Epidermal melanocyte (primary cell): ENCODE measurements at regions not wholly inside any gene's neighbourhood (a gene's known extent, or its start where the extent isn't known, plus 50 kb on each side); places are given as distances from the start of the nearest gene placed in this dataset.

Experiments used
- DNase-seq: peaks from one replicate; pipeline ENCODE4 v3.0.0; 2011; ENCODE audit warnings: low spot score; ENCODE audit not compliant: insufficient read length

DNA sequence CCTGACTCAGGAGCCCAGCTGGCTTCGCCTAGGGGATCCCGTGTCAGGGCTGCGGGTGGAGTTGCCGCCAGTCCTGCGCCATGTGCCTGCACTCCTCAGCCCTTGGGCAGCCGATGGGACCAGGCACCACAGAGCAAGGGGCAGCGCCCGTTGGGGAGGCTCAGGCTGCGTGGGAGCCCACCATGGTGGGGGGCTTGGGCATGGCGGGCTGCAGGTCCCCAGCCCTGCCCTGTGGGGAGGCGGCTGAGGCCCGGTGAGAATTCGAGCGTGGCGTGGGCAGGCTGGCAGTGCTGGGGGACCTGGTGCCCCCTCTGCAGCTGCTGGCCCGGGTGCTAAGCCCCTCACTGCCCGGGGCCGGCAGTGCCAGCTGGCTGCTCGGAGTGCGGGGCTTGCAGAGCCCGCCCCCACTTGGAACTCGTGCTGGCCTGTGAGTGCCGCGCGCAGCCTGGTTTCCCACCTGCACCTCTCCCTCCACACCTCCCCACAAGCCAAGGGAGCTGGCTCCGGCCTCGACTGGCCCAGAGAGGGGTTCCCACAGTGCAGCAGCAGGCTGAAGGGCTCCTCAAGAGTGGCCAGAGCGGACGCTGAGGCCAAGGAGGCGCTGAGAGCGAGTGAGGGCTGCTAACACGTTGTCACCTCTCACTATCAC lies 135.1 kb upstream of the SEL1L start:
- no peak for DNase-seq

DNA sequence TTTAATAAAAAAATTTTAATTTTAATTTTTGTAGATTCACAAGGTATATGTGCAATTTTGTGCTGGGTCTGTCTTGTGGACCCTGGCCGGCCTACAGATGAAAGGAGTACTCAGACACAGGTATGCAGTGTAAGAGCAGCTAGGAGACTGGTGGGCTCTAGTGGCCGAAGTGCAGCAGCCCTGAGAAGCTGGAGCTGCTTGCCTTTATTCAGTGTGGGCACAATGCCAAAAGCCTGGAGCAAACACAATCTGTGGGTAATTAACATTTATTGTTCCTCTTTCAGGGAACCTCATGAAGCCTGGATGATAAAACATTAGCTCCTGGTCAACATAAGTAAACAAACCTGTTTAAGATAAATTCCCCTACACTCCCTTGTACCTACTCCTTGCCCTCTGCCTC lies 135.7 kb upstream of the SEL1L start:
- no peak for DNase-seq

DNA sequence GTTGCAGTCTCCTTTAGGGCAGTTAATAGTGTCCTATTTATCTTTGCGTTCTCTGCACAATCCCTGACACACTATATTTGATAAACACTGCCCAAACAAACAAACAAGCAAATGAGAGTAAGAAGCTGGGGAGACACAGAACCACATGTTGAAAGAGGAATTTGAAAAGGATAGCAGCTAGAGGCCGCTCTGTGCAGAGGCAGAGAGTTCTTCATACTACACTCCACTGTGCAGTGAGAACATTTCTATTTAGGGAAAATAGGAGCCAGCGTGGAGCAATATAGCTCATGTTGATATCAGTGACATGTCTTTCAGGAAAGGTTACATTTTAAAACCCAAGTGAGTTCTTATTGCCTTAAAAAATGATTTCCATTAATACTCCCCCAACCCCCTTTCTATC lies 140.3 kb upstream of the SEL1L start:
- no peak for DNase-seq

DNA sequence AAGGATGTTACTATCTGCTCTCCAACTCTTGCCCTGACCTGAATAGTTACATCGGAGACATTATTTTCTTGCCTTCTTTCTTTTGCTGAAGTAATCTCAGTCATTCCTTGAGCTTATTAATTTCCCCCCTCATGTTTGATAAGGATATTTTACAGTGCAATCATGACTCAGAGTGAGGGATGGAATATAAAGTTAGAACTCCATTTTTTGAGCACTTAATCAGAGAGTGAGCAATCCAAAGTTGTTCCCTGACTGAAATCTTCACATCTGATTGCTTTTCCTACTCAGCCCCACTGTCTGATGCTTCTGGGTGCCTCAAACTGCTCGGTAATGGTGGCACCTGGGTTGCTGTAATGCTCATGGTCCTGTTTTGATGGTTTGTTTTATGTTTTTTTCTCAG lies 142.7 kb upstream of the SEL1L start:
- DNase-seq: no peak

DNA sequence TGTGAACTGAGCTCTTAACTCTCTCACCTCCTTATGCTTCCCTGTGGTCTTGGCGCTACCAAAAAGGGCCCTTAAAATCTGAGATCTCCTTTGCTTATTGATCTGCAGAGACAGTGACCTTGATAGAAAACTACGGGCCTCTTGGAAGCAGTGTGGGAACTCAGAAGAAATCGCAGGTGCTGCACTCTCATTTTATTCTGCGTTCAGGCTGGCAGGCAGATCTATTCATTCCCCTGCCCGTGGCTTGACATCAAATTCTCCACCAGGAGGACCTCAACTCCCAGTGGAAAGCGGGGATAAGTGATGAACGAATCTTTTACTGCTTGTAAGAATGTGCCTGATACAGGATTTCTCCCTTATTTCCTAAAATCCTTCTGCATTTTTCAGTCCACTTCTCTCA lies 143.2 kb upstream of the SEL1L start:
- DNase-seq: no peak

DNA sequence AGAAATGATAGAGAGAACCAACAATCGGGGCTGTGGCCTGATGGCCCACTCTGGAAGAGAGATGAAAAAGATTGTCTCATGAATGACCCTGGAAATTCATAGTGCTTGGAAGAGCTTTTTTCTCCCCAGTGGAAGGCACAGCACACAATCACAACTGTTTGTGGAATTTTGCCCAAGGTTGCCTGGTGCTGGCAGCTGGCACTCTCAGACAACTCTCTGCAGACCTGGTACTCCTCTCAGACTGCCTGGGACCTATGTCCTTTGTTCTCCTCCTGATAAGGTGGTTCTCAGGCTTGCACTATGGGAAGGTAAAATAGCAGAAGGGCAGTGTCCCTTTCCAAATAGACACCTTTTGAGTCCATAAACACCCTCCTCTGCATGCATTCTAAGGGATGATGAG lies 144.1 kb upstream of the SEL1L start:
- DNase-seq: no peak

DNA sequence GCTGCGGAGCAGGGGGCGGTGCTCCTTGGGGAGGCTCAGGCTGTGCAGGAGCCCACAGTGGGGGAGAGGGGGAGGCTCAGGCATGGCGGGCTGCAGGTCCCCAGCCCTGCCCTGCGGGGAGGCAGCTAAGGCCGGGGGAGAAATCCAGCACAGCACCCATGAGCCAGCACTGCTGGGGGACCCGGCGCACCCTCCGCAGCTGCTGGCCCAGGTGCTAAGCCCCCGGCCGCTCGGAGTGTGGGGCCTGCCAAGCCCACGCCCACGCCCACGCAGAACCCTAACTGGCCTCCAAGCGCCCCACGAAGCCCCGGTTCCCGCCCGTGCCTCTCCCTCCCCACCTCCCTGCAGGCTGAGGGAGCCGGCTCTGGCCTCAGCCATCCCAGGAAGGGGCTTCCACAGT lies 145.6 kb upstream of the SEL1L start:
- no peak for DNase-seq

DNA sequence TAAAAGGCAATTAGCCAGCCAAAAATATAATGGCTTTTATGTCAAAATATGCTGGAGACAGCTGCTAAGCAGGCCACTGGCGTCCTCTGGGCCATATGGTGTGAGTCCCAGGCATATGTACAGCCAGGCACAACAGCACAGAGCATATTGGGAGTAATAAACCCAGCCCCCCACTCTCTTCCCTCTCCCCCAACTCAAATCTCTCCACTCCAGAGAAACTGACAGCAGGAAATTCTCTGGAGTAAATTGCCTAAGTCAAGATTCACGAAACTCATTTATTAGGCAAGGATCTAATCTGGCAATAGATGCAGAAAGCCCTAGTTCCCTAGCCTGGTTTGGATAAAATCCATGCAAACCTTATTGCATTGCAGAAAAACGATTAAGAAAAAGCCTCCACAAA lies 147.9 kb upstream of the SEL1L start:
- DNase-seq: no peak

DNA sequence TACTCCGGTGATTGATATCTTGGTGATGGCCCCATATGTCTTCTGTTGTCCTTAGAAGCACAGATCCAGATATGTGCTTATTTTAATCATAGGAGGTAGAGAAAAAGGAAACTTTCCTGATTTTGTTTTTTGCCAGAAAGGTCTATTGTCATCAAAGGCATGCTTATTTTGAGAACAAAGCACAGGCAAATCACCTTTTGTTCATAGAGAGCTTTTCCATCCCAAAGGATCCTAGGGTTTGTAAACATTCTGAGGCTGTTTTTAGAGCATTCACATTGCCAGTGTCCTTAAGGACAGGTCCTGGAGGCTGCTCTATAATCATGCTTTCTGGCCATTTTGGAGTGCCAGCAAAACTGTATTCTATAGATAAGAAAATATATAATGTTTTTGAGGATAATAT lies 148.5 kb upstream of the SEL1L start:
- DNase-seq: no peak

DNA sequence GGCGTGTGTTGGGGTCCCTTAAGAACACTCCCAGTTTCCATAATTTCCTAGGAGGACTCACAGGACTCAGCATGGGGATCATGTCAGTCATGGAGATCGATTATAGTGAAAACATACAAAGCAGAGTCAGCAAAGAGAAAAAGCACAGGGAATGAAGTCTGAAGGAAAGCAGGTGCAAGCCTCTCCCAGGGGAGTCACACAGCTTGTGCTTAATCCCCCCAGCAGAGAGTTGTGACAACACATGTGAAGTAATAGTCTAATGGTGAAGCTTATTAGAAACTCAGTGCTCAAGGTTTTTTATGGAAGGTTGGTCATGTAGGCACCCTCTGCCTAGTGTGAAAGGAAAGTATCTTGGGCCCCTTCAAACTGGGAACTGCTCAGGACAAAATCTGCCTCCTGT lies 149.0 kb upstream of the SEL1L start:
- DNase-seq: no peak

DNA sequence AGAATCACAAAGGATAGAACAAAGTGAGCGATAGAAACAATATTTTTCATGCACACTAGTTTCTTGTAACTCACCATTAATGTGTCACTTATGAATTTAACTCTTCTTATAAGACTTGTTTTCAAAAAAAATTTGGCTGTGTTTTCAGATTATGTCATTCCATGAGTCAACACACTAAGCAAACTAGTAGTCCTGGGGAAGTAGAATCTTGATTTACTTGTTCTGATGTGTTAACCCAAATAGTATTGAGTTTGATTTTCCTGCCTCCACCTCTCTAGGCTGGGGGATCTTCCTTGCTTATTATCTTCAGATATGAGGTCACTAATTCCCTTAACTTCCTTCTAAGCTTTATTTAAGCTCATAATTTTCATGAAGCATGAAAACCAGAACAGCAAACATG lies 151.0 kb upstream of the SEL1L start:
- no peak for DNase-seq

DNA sequence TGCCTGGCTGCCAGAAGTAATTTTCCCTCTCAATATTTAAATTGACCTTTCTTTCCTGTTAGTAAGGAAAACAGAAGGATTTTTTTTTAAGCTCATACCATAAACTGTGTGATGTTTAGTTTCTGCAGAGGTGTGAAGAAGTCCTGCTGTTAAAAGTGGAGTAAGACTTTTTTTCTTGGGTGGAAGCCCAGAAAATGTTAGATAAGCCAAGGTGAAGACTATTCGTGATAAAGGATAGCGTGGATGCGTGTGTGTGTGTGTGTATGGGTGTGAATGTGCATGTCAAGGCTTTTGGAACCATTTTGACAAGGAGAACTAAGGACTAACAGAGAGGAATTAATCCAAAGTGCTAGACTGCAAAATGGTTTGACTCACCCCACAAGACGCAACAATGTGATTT lies 152.9 kb upstream of the SEL1L start:
- DNase-seq: no peak

DNA sequence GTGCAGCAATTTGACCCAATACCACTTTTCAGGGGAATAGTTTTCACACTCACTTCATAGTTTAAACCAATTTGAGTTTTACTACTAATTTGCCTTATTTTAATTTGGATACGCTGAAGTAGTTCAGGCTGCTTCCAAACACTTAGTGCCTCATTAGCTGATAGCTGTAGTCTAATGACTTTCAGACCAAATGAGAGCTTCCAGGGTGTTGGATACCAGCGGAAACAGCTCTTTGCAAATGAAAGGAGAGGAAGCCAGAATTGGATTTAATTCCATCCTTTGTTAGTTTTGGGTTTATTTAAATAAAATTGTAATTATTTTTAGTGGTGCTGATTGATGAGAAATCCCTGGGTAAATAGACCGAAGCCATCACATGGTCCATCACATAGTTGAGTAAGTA lies 158.3 kb upstream of the SEL1L start:
- DNase-seq: no peak

DNA sequence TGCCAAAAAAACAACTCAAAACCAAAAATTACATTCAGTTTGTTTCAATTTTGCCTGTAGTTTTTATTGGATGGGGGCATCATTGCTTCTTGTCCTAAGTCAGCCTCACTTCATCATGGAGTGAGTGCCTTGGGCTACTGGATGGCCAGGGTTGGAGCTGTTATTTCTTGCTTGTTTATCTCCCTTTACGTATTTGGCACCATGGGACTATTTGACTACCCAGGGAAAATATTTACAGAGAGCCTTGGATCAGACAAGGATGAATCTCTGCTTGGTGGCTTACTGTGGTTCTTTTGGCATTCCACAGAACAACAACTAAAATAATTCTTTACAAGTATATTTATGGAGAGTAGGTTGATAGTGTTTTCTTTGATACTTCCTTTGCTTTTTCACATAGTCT lies 160.8 kb upstream of the SEL1L start:
- no peak for DNase-seq

DNA sequence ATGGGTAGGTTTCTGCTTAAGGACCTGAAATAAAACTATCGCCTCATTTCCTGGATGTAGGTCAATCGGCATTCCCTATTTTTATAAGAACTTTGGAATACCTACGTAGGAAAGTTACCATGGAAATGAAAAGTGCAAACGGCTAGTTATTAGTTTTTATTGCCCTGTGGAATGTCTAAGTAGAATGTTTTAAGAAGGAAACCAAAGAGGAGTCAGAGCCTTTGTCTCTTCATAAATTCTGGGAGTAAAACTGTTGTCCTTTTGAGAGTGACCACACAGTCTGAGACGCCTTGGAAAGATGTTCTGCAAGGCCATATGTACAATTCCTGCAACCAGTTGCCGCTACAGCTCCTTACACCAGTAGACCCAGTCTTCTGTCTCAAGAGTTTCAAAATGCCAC lies 176.0 kb upstream of the SEL1L start:
- no peak for DNase-seq

DNA sequence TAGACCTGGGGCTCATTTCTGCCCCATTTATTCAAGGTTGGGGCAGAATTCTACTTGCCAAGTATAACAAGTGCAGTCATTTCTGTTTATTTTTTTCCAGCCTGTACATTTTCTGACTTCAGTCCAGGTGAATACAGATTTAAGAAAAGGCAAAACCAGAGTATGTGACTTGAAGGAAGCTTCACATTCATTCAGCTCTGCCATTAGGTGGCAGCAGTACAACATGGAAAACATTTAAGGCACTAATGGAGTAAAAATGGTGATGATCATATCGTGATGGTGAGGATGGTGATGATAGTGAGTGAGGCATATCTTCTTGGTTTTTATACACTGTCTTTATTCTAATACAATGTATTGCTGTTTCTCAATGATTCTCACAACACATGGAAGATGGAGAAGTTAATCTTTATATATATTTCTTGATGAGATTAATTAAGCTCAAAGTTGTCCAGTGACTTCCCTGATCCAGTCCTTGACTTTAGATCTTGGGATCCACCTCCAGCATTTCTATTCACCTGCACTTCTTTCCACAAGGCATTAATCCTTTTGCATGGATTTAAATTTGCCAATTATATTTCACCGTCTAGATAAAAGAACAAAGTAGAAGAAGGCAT lies 176.7 kb upstream of the SEL1L start:
- DNase-seq: no peak

DNA sequence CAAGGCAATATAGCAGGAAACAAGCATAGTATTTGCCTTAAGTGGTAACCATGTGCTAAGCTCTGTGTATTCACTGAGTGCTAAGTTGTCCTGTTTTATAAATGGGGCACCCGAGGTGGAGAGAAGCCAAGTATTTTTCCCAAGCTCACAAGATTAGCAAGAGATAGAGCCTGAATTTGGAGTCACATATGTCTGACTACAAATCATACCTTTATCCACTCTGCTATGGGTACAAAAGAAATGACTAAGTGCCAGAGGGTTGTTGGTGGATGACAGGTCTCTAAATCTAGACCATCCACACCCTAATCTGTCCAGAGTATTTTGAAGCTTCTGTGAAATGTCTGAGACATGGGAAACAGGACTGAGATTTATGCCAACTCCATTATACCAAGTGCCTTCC lies 182.1 kb upstream of the SEL1L start:
- no peak for DNase-seq

DNA sequence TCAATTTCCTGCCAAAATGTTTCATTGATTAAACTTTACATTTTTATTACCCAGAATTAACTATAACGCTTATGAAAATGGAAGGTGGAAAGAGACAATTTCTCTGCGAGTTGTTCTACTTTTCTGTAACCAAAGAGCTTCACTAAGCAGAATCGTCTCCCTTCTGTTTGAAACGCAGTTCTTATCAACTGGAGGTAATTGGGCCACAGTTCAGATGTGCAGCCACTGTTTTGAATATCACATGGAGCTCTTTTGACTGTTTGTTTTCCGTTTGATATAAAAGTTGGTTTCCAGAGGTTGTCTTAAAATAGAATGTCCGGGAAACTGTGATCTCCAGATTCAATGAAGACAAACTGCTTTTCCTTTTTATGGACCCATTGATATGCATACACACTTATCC lies 183.3 kb upstream of the SEL1L start:
- no peak for DNase-seq

DNA sequence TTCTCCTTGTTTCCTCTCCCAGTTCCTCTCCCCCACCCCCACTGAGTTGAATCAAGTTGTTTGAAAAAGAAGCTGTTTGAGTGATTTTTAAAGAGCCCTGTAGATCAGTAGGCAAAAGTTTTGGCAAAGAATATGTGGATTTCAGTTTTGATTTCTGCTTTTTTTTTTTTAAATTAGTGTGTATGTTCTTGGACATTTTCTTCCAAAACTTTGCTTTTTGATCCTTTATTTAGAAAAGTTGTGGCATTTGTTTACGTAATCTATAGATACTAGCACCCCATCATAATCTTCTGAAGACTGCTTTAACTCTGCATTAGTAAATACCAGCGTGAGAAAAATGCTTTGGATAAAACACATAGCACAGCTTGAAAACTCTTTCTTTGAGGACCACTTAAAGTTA lies 190.3 kb upstream of the SEL1L start:
- no peak for DNase-seq

DNA sequence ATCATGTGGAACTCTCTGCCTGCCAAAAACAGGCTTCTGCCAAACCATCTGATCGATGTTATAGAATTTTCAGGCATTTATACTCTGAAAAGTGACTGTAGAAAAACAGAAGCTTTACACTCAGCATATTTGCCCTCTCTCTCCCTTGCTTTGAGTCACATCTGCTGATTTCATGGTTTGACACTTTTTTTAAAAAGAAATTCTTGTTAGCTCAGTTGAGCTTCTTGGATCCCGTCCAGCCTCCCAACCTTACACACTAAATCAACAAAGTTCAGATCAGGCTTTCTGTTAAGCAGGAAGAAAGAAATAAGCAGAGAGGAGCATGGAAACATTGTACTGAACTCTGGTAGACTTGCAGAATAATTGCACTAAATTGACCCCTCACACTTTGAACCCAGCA lies 193.6 kb upstream of the SEL1L start:
- no peak for DNase-seq

DNA sequence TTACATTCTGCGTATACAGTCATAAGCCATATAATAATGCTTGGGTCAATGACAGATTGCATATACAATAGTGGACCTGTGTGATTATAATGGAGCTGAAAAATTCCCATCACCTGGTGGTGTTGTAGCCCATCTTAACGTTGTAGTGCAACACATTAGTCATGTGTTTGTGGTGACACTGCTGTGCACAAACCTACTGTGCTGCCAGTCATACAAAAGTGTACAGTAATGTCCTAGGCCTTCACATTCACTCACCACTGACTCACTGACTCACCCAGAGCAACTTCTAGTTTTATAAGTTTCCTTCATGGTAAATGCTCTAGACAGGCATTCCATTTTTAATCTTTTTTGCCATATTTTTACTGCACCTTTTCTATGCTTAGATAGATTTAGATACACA lies 194.8 kb upstream of the SEL1L start:
- DNase-seq: no peak

DNA sequence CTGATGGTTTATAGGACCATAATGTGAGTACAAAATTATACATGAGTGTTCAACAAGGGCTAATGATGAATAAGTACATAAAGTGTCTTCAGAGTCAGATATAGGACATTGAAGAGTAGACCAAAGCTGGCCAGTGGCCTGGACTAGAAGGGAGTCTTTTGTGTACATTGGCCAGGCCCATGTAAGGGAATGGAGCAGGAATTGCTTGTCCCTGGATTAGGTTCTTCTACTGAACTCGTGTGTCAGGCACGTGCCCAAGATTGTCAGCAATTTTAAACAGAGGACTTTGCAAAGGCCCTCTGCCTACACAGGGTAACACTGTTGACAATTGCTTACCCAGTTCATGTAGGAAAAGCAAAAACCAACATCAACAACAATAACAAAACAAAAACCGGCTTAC lies 196.0 kb upstream of the SEL1L start:
- DNase-seq: no peak

DNA sequence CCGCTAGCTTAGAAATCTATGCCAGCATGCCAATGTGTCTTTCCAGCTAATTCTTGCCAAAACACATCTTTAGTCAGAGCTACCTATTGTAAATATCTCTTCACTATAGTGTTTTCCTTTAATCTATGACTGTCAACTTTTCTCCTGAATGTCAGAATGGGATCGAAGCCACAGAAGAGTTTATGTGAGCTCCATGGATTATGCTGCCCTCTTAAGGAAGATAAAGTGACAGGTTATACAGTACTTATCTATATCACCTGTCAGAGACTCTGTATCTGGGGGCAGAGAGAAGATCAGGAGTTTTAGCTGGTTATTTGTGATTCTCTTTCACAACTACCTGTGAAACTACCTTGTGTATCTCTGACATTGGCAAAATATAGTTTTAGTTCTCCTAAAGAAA lies 204.3 kb upstream of the SEL1L start:
- DNase-seq: no peak
